ENCODE measurements at regions not wholly inside any gene's neighbourhood (a gene's known extent, or its start where the extent isn't known, plus 50 kb on each side); places are given as distances from the start of the nearest gene placed in this dataset.

DNA sequence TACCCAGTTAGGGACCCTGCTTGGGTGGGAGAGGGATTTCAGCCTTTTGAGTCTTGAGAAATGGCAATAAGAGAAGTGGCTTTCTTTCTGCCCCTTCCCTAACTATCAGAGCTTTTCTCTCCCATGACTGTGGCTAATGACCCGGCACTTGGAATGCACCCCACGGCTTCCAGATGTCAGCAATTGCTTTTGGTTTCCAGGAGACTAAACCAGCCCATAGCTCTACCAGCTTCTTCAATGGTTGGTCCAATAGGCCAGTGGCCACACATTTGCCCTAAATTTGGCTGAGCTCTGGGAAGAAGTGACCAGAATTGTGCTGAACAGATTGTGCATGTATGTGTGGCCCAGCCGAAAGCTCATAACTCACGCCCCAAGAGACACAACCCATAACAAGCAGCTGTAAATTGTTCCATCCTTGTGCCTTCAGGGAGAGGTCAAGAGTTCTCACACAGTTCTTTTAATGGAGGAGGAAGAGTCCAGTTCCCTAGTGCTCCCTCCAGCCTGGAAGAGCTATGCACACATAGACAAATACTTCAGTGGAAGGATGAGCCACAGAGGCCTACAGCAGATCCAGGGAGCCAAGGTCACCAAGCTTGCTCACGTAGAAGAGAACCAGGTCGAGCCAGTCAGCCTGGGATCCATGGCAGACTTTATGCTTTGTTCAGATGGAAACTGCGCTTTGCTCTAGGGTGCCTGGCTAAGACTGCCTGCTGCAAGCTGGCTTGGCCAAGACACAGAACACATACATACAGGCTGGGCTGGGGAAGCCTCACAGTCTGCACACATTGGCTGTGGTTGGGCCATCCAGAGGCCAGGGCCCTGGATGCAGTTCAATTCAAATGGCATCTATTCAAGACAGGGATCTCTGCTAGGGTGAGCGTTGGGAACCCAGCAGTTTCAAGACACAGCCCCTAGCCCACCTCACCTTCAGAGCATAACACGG is 131.8 kb upstream of the HABP2 start:
- no peaks in the 10 kb centered on the region for H3K4me1 ChIP-seq
- no peaks in the 10 kb centered on the region for H3K36me3 ChIP-seq
- TF ChIP-seq POLR2A (IDR thresholded peaks at IDR 0.05): no peak
- TF ChIP-seq CTCF (IDR thresholded peaks at IDR 0.05): no peak
- no peak for TF ChIP-seq EP300 (IDR thresholded peaks at IDR 0.05)
- TF ChIP-seq POLR2AphosphoS5 (IDR thresholded peaks at IDR 0.05): no peak
- intact Hi-C loops (cut with DNase I): no loop called here
- no peak overlapping the region for H3K4me3 ChIP-seq
- DNase-seq: no peak
- H3K27ac ChIP-seq: no peak overlapping the region
- H3K9me3 ChIP-seq: peaks cover 0 to 8% (median 3%) of the 10 kb centered on the region in 4 donors
- H3K27me3 ChIP-seq: no peaks in the 10 kb centered on the region
- 84 to 86% methylated on average over 9 of the region's 9 CpGs for WGBS, 2 donors

- Histone ChIP-seq H3K27ac (no peak overlapping the region), H3K4me3 (no peak overlapping the region), H3K4me1 (no peaks in the 10 kb centered on the region), H3K9me3 (peaks cover 0 to 8% (median 3%) of the 10 kb centered on the region in 4 donors), H3K27me3 (no peaks in the 10 kb centered on the region), H3K36me3 (no peaks in the 10 kb centered on the region)
- no peak for DNase-seq
- no peak for TF ChIP-seq CTCF (IDR thresholded peaks at IDR 0.05)
- no peak for TF ChIP-seq POLR2A (IDR thresholded peaks at IDR 0.05)
- no peak for TF ChIP-seq EP300 (IDR thresholded peaks at IDR 0.05)
- no peak for TF ChIP-seq POLR2AphosphoS5 (IDR thresholded peaks at IDR 0.05)
- WGBS, 2 donors: 85 to 94% methylated on average over 2 of the region's 2 CpGs
- intact Hi-C loops (cut with DNase I): no loop called here
Observed at GRCh38 chr10:113422371-113422770, 130.5 kb upstream of the HABP2 start.

GRCh38 chr10:113423981-113424721 is 128.7 kb upstream of the HABP2 start:
- peak in 1 of 4 donors; percentile 25 for TF ChIP-seq POLR2AphosphoS5 (IDR thresholded peaks at IDR 0.05)
- TF ChIP-seq CTCF (IDR thresholded peaks at IDR 0.05): no peak
- no peak for TF ChIP-seq POLR2A (IDR thresholded peaks at IDR 0.05)
- no peak for TF ChIP-seq EP300 (IDR thresholded peaks at IDR 0.05)
- 79 to 84% methylated on average over 14 of the region's 14 CpGs for WGBS, 2 donors
- no peaks in the 10 kb centered on the region for H3K4me1 ChIP-seq
- intact Hi-C loops (cut with DNase I): no loop called here
- H3K27ac ChIP-seq: peak overlapping the region in 3 of 4 donors; percentile 5 to 43 (median 27)
- DNase-seq: peak; percentile 83
- H3K36me3 ChIP-seq: no peaks in the 10 kb centered on the region
- H3K27me3 ChIP-seq: no peaks in the 10 kb centered on the region
- no peak overlapping the region for H3K4me3 ChIP-seq
- H3K9me3 ChIP-seq: peaks cover 0 to 8% (median 3%) of the 10 kb centered on the region in 4 donors

DNA sequence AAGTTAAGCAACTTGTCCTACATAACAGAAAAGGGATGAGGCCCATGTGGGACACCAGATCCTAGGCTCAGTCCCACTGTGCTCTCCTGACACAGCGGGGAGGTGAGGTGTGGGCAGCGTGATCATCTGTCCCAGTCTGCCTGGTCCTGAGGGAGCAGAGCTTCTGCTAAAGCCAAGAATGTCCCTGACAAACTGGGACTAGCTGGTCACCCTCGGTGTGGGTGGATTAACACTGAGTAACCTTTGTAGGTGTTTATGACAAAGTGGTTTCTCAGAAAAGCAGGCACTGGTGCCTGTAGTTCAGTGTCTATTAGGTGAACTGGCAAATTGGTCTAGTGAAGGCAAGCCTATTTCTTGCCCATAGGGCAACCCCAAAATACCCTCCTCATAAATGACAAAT is 127.8 kb upstream of the HABP2 start:
- no peaks in the 10 kb centered on the region for H3K27me3 ChIP-seq
- intact Hi-C loops (cut with DNase I): no loop called here
- no peaks in the 10 kb centered on the region for H3K4me1 ChIP-seq
- 74 to 86% methylated on average over 3 of the region's 3 CpGs for WGBS, 2 donors
- DNase-seq: no peak
- TF ChIP-seq EP300 (IDR thresholded peaks at IDR 0.05) (no peak), CTCF (IDR thresholded peaks at IDR 0.05) (no peak), POLR2A (IDR thresholded peaks at IDR 0.05) (no peak), POLR2AphosphoS5 (IDR thresholded peaks at IDR 0.05) (no peak)
- no peak overlapping the region for H3K27ac ChIP-seq
- H3K9me3 ChIP-seq: peaks cover 0 to under 1% (median under 1%) of the 10 kb centered on the region in 4 donors
- no peaks in the 10 kb centered on the region for H3K36me3 ChIP-seq
- H3K4me3 ChIP-seq: no peak overlapping the region

All from sigmoid colon (tissue), 6 donors.